ENCODE measurements at regions not wholly inside any gene's neighbourhood (a gene's known extent, or its start where the extent isn't known, plus 50 kb on each side); places are given as distances from the start of the nearest gene placed in this dataset.

- Mint-ChIP-seq H3K27ac (no peak overlapping the region), H3K9me3 (peaks cover 10% of the 10 kb centered on the region), H3K4me3 (no peak overlapping the region), H3K27me3 (ENCODE audit: low read depth) (no peaks in the 10 kb centered on the region), H3K4me1 (ENCODE audit: low read depth) (peaks cover 3% of the 10 kb centered on the region), H3K36me3 (ENCODE audit: low read depth) (no peaks in the 10 kb centered on the region)
- DNase-seq (ENCODE audit: low spot score) = no peak
Observed at GRCh38 chr6:170114956-170115855, 175.7 kb downstream of the DLL1 start.

GRCh38 chr6:170114187-170114945 is 176.5 kb downstream of the DLL1 start:
- Mint-ChIP-seq H3K9me3 (peaks cover 3% of the 10 kb centered on the region), H3K27me3 (ENCODE audit: low read depth) (no peaks in the 10 kb centered on the region), H3K36me3 (ENCODE audit: low read depth) (no peaks in the 10 kb centered on the region), H3K27ac (no peak overlapping the region), H3K4me3 (no peak overlapping the region), H3K4me1 (ENCODE audit: low read depth) (peaks cover 3% of the 10 kb centered on the region)
- DNase-seq (ENCODE audit: low spot score) = no peak

GRCh38 chr6:170113141-170113540 is 177.7 kb downstream of the DLL1 start:
- no peaks in the 10 kb centered on the region for H3K36me3 Mint-ChIP-seq (ENCODE audit: low read depth)
- H3K9me3 Mint-ChIP-seq = no peaks in the 10 kb centered on the region
- no peak overlapping the region for H3K4me3 Mint-ChIP-seq
- H3K4me1 Mint-ChIP-seq (ENCODE audit: low read depth) = peaks cover 3% of the 10 kb centered on the region
- peaks cover under 1% of the 10 kb centered on the region for H3K27me3 Mint-ChIP-seq (ENCODE audit: low read depth)
- H3K27ac Mint-ChIP-seq = no peak overlapping the region
- no peak for DNase-seq (ENCODE audit: low spot score)

GRCh38 chr6:170112583-170112860 is 178.4 kb downstream of the DLL1 start:
- Mint-ChIP-seq H3K9me3 (no peaks in the 10 kb centered on the region), H3K27me3 (ENCODE audit: low read depth) (peaks cover 5% of the 10 kb centered on the region), H3K36me3 (ENCODE audit: low read depth) (no peaks in the 10 kb centered on the region), H3K4me3 (no peak overlapping the region), H3K4me1 (ENCODE audit: low read depth) (peaks cover 3% of the 10 kb centered on the region), H3K27ac (no peak overlapping the region)
- no peak for DNase-seq (ENCODE audit: low spot score)

- Mint-ChIP-seq H3K4me1 (ENCODE audit: low read depth) (peaks cover 3% of the 10 kb centered on the region), H3K4me3 (no peak overlapping the region), H3K36me3 (ENCODE audit: low read depth) (no peaks in the 10 kb centered on the region), H3K27ac (no peak overlapping the region), H3K27me3 (ENCODE audit: low read depth) (peaks cover 9% of the 10 kb centered on the region), H3K9me3 (no peaks in the 10 kb centered on the region)
- DNase-seq (ENCODE audit: low spot score) = no peak
Observed at GRCh38 chr6:170111816-170112582, 178.9 kb downstream of the DLL1 start.

GRCh38 chr6:170111141-170111664 is 179.7 kb downstream of the DLL1 start:
- Mint-ChIP-seq H3K36me3 (ENCODE audit: low read depth) (no peaks in the 10 kb centered on the region), H3K9me3 (no peaks in the 10 kb centered on the region), H3K4me3 (no peak overlapping the region), H3K27ac (no peak overlapping the region), H3K27me3 (ENCODE audit: low read depth) (peaks cover 15% of the 10 kb centered on the region), H3K4me1 (ENCODE audit: low read depth) (peaks cover 1% of the 10 kb centered on the region)
- no peak for DNase-seq (ENCODE audit: low spot score)

GRCh38 chr6:170110201-170111140 is 180.4 kb downstream of the DLL1 start:
- H3K27ac Mint-ChIP-seq = no peak overlapping the region

GRCh38 chr6:170108890-170109587 is 181.8 kb downstream of the DLL1 start:
- no peaks in the 10 kb centered on the region for H3K4me1 Mint-ChIP-seq (ENCODE audit: low read depth)
- no peak for DNase-seq (ENCODE audit: low spot score)
- no peak overlapping the region for H3K4me3 Mint-ChIP-seq
- H3K36me3 Mint-ChIP-seq (ENCODE audit: low read depth) = no peaks in the 10 kb centered on the region
- H3K9me3 Mint-ChIP-seq = no peaks in the 10 kb centered on the region
- H3K27me3 Mint-ChIP-seq (ENCODE audit: low read depth) = peaks cover 25% of the 10 kb centered on the region
- H3K27ac Mint-ChIP-seq = no peak overlapping the region

More at GRCh38 chr6:170110201-170111140, 180.4 kb downstream of the DLL1 start:
- Mint-ChIP-seq H3K36me3 (ENCODE audit: low read depth) (no peaks in the 10 kb centered on the region), H3K4me3 (no peak overlapping the region), H3K9me3 (no peaks in the 10 kb centered on the region), H3K27me3 (ENCODE audit: low read depth) (peaks cover 17% of the 10 kb centered on the region), H3K4me1 (ENCODE audit: low read depth) (no peaks in the 10 kb centered on the region)
- no peak for DNase-seq (ENCODE audit: low spot score)

- Mint-ChIP-seq H3K9me3 (no peaks in the 10 kb centered on the region), H3K4me1 (ENCODE audit: low read depth) (no peaks in the 10 kb centered on the region), H3K27me3 (ENCODE audit: low read depth) (peaks cover 25% of the 10 kb centered on the region), H3K27ac (no peak overlapping the region), H3K4me3 (no peak overlapping the region), H3K36me3 (ENCODE audit: low read depth) (no peaks in the 10 kb centered on the region)
- no peak for DNase-seq (ENCODE audit: low spot score)
Observed at GRCh38 chr6:170108456-170108855, 182.4 kb downstream of the DLL1 start.

GRCh38 chr6:170107606-170108222 is 183.2 kb downstream of the DLL1 start:
- H3K27ac Mint-ChIP-seq = no peak overlapping the region
- no peaks in the 10 kb centered on the region for H3K9me3 Mint-ChIP-seq
- no peak overlapping the region for H3K4me3 Mint-ChIP-seq
- H3K27me3 Mint-ChIP-seq (ENCODE audit: low read depth) = peaks cover 25% of the 10 kb centered on the region
- no peak for DNase-seq (ENCODE audit: low spot score)
- peaks cover 3% of the 10 kb centered on the region for H3K4me1 Mint-ChIP-seq (ENCODE audit: low read depth)
- no peaks in the 10 kb centered on the region for H3K36me3 Mint-ChIP-seq (ENCODE audit: low read depth)

GRCh38 chr6:170106906-170107525 is 183.9 kb downstream of the DLL1 start:
- Mint-ChIP-seq H3K4me1 (ENCODE audit: low read depth) (peaks cover 3% of the 10 kb centered on the region), H3K27ac (no peak overlapping the region), H3K4me3 (no peak overlapping the region), H3K27me3 (ENCODE audit: low read depth) (peaks cover 25% of the 10 kb centered on the region), H3K36me3 (ENCODE audit: low read depth) (no peaks in the 10 kb centered on the region), H3K9me3 (no peaks in the 10 kb centered on the region)
- no peak for DNase-seq (ENCODE audit: low spot score)

Measured in T-helper 2 cell treated with Interferon-gamma antibody and Interleukin-4, amounts not matched to agents 5 μg/mL and 100 μg/mL, for 36 hours (primary cell).